GM12873 (cell line): ENCODE measurements at regions not wholly inside any gene's neighbourhood (a gene's known extent, or its start where the extent isn't known, plus 50 kb on each side); places are given as distances from the start of the nearest gene placed in this dataset.

Source experiments
- CTCF ChIP-seq: IDR thresholded peaks from 2 replicates; pipeline ENCODE4 v1.5.1; 2012; ENCODE audit warnings: low read depth, mild to moderate bottlenecking, moderate library complexity, low read length, control low read depth; ENCODE audit not compliant: insufficient read depth; ENCODE audit errors: missing control alignments

- no peak for TF ChIP-seq CTCF
These were observed 949.4 kb upstream of the FANCL start for GRCh38 chr2:59190518-59190917.

- TF ChIP-seq CTCF: no peak
These were observed 943.3 kb upstream of the FANCL start for GRCh38 chr2:59184276-59185020.

GRCh38 chr2:59183070-59183469 lies 941.9 kb upstream of the FANCL start:
- TF ChIP-seq CTCF: no peak

- peak; percentile 63 for TF ChIP-seq CTCF
These were observed 941.1 kb upstream of the FANCL start for GRCh38 chr2:59182249-59182648.

- no peak for TF ChIP-seq CTCF
These were observed 940.2 kb upstream of the FANCL start for GRCh38 chr2:59181347-59181746.

- TF ChIP-seq CTCF: no peak
These were observed 939.5 kb upstream of the FANCL start for GRCh38 chr2:59180621-59181020.

GRCh38 chr2:59180111-59180510 lies 939.0 kb upstream of the FANCL start:
- no peak for TF ChIP-seq CTCF

- TF ChIP-seq CTCF: no peak
These were observed 936.6 kb upstream of the FANCL start for GRCh38 chr2:59177748-59178147.
